Hematopoietic multipotent progenitor cell treated with erythropoietin and hydrocortisone succinate and interleukin-3 and kit ligand, for 8 days (in vitro differentiated cells): ENCODE measurements at regions not wholly inside any gene's neighbourhood (a gene's known extent, or its start where the extent isn't known, plus 50 kb on each side); places are given as distances from the start of the nearest gene placed in this dataset.
"Not testable (repeated sequence)": the region's sequence is repeated elsewhere in the genome, so short reads cannot be mapped to it uniquely, and the experiment has no call there.

ENCODE experiments used
- DNase-seq: peaks from one replicate; pipeline ENCODE4 v3.0.0-alpha.2; 2015

DNA sequence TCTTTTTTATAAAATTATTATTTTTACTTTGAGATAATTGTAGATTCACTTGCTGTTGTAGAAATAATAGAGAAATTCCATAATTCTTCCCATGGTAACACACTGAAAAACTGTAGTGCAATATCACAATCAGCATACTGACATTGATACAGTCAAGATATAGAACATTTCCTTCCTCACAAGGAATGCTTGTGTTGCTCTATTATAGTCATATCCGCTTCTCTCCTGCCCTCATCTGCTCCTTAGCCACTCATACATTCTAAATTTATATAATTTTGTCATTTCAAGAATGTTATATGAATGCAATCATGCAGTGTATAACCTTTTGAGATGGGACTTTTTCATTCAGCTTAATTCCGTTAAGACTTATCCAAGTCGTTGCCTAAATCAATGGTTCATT, 320.2 kb downstream of the BARHL2 start:
- DNase-seq: no peak

DNA sequence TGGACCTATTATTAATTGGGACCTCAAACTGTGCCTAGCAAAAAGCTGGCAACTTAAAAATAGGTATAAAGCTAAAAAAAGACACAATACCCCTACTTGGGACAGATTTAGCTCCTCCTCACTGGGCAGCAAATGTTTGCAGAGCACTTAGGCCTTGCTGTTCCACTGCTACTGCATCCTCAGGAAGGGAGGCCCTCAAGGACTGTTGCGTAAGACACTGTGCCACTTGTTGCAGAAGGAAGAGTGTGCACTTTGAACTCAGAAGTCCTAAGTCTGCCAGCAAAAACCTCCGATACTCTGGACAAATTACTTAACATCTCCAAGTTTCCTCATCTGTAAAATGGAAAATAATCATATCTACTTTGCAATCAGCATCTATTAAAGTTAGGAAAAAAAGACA, 322.9 kb downstream of the BARHL2 start:
- no peak for DNase-seq

DNA sequence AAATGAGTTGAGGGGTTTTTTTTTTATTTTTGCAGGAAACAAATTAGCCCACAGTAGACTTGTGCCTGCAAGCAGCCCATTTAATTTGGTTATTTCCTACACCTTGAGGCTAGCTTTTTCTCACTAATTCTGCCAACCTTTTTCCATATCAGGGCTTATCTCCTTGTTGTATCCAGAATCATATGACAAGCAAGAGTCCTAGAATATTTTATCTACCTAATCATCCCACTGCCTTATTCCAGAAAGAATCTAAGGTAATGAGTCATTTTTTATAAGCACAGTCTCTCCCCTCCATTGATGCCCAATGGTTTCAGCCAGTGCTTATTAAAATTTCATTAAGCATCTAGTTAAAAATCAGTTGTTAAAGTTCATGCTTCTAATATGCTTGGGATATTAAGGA, 324.1 kb downstream of the BARHL2 start:
- no peak for DNase-seq

- DNase-seq: no peak
These were observed 326.0 kb downstream of the BARHL2 start for GRCh38 chr1:90391126-90391525.

DNA sequence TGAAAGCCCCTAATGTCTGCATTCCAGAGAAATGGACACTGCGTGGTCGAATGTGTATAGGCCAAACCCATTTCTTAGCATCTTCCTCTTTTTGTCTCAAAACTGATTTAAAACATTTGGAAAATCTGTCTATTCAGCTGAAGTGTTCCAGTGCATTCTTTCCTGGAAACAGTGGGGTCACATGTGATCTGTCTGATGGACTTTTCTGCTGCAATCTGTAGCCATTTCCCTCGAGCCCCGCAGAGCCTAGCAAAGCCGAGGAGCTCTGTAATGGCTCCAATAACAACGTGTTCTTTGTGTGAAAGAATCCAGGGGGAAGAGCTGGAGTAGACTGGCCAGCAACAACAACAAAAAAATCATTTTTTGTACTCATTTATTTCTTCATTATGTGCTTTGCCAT, 329.3 kb downstream of the BARHL2 start:
- no peak for DNase-seq

GRCh38 chr1:90386899-90387720, 330.0 kb downstream of the BARHL2 start:
- DNase-seq: no peak

DNA sequence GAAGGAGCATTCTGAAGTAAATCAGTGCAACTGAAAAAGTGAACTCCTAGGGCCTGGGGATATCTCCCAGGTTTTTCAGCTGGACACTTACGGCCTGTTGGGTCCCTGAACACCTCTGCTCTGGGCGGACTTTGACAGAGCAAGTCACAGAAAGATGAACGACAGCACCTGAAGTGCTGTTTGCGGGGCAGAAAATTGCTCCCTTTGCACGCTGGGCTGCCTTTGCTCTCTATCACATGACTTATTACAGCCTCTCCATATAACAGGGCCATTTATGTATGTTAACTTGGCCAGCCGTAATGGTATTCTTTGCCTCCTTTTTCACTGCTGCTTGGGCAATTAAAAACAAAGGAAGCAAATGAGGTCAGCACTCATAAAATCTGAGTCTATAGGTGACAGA, 332.9 kb downstream of the BARHL2 start:
- no peak for DNase-seq

GRCh38 chr1:90382161-90382560, 334.9 kb downstream of the BARHL2 start:
- DNase-seq: no peak

GRCh38 chr1:90381598-90381997, 335.5 kb downstream of the BARHL2 start:
- no peak for DNase-seq

DNA sequence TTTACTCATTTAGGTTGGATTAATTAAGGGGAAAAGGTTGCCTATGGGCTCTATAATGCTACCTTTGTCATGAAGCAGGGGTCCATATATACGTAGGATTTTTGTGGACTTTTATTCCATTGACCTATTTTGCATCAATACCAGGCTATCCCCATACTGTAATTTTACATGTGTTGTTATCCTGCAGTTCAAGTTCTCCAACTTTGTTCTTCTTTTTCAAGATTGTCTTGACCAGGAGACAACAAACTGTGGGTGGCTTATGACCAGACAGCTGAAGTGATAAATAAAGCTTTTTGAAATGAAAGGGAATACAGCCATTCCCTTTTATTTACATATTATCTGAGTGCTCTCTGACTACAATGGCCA, 345.7 kb downstream of the BARHL2 start:
- DNase-seq: no peak

DNA sequence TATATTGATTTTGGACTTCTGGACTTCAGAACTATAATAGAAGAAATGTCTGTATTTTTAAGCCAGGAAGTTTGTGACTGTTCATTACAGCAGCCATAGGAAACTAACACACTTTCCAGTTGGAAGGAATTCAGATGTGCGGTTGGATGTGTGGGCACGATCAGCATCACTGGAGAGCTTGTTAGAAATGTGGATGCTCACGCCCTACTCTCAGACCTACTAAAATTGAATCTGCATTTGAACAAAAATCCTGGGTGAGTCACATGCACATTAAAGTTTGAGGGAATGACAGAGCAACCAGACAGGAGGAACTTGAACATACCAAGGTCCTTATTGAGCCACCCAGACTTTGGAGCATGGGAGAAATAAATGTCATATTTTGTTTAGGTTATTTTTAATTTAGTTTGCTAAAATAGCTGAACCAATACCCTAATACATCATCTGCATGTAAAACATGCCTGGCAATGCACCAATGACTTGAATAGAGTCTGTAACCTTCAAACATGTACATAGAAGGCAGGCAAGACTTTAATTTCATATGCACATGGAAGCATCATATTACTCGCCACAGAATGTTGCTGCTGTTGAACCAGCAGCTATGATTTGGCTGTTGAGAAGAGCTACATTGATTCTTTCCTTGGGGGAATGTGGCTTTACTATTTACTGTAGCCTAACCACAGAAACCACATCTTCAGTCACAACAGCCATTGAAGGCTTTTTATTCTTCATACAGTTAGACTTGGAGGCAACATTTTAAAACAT, 346.2 kb downstream of the BARHL2 start:
- DNase-seq: no peak

GRCh38 chr1:90362163-90362562, 354.9 kb downstream of the BARHL2 start:
- no peak for DNase-seq

- no peak for DNase-seq
These were observed 356.1 kb downstream of the BARHL2 start for GRCh38 chr1:90361026-90361425.

DNA sequence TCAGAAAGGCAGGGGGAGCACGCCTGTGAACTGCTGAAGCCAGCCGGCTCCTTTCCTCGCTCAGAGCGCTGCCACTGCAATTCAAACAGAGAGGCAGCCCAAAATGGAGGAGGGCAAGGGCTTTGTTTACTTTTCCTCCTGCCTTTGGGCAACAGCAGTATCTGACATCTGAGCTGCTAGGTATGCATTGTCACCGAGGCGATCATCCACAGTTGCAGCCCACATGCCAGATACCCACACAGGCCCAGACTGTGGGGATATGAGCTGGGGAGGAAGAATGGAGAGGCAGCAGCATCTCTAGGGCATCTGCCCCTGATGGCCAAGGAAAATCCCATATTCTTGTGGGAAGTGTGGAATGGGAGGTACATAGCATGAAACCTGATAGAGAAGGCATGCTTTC, 357.1 kb downstream of the BARHL2 start:
- DNase-seq: no peak

DNA sequence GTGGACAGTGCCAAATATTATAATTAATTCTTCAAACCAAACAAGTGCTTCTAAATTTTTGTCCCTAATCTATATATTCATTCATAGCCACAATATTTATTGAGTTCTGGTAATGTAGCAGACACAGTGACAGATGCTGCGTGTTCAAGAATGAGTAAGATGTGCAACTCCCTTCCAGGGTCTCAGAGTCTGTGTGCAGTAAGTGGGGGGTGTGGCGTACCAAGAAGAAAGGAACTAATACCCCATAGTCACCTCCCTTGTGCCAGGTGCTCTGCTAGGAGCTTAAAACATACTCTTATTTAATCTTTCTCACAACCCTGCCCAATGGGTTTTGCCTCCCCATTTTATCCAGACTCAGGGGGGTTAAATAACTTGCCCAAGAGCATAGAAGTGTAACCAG, 358.7 kb downstream of the BARHL2 start:
- DNase-seq: no peak

GRCh38 chr1:90357995-90358394, 359.1 kb downstream of the BARHL2 start:
- no peak for DNase-seq

GRCh38 chr1:90356991-90357390, 360.1 kb downstream of the BARHL2 start:
- no peak for DNase-seq

DNA sequence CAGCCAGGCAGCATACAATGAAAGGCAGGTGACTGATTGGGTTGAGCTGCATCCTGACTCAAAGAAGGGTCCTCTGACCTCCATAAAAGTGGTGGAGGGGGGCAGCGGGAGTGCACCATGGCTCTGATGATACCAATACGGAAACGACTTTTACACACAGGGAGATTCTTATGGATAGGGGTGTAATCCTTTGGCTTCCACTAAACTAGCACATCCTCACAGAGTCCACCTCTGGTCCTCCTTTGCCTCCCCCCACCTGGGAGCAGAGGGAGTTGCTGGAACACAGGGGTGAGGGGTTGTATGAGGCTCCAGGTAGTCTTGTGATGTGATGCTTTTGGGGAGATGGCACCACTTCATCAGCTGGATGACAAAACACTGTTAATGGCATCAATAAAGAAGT, 361.0 kb downstream of the BARHL2 start:
- no peak for DNase-seq

DNA sequence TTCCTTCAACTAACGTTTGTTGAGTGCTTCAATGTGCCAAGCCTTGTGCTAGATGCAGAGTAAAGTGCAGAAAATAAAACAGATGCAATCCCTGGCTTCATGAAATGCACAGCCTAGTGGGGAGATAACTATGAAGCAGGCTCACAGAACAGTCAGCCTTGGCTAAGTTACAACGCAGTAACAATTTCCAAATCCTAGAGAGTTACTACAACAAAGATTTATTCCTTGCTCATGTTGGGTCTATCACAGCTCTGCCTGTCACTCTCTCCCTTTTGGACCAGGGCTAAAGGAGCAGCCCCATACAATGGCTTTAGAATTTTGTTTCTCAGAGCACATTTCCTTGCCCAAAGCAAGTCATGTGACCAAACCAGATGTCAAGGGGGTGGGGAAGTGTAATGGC, 359.8 kb downstream of the ZNF326 start:
- no peak for DNase-seq

GRCh38 chr1:90351019-90351418, 356.1 kb downstream of the ZNF326 start:
- DNase-seq: no peak

- DNase-seq: no peak
These were observed 354.6 kb downstream of the ZNF326 start for GRCh38 chr1:90349510-90349909.

- no peak for DNase-seq
These were observed 354.0 kb downstream of the ZNF326 start for GRCh38 chr1:90348934-90349333.

GRCh38 chr1:90348459-90348858, 353.5 kb downstream of the ZNF326 start:
- DNase-seq: not testable (repeated sequence)

DNA sequence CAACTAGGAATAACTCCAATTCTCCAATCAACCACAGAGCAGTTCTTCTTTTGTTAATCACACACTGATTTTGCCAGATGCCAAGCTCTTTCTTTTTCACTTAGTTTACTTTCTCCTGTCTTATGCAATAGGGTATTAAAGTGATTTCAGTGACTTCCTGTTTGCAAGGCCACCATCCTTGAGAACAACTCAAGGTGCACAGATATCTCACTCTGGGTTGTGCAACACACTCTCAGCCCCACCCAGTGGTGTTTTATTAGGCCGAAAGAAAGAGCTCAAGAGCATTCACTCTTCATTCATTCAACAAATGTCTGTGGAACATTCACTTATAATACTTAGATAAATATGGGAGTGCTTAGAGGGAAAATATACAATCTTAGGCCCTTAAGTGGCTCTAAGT, 352.5 kb downstream of the ZNF326 start:
- no peak for DNase-seq

- no peak for DNase-seq
These were observed 351.8 kb downstream of the ZNF326 start for GRCh38 chr1:90346757-90347156.
